Endothelial cell (in vitro differentiated cells): ENCODE measurements at regions not wholly inside any gene's neighbourhood (a gene's known extent, or its start where the extent isn't known, plus 50 kb on each side); places are given as distances from the start of the nearest gene placed in this dataset.

Source experiments
- DNase-seq: peaks from one replicate; pipeline ENCODE4 v3.0.0; 2021; ENCODE audit warnings: low spot score
- H3K27ac Mint-ChIP-seq: one replicate; pipeline ENCODE4 v1.8.0; 2021; ENCODE audit warnings: mixed read lengths, inconsistent platforms; ENCODE audit not compliant: unreplicated experiment
- H3K27me3 Mint-ChIP-seq: one replicate; pipeline ENCODE4 v1.8.0; 2021; ENCODE audit warnings: mild to moderate bottlenecking, moderate library complexity, mixed read lengths, inconsistent platforms; ENCODE audit not compliant: unreplicated experiment
- H3K36me3 Mint-ChIP-seq: one replicate; pipeline ENCODE4 v1.8.0; 2021; ENCODE audit warnings: mild to moderate bottlenecking, low read depth, mixed read lengths, inconsistent platforms; ENCODE audit not compliant: unreplicated experiment
- H3K4me1 Mint-ChIP-seq: one replicate; pipeline ENCODE4 v1.8.0; 2021; ENCODE audit warnings: mild to moderate bottlenecking, mixed read lengths, inconsistent platforms; ENCODE audit not compliant: unreplicated experiment
- H3K4me3 Mint-ChIP-seq: one replicate; pipeline ENCODE4 v1.8.0; 2021; ENCODE audit warnings: mild to moderate bottlenecking, mixed read lengths, inconsistent platforms; ENCODE audit not compliant: unreplicated experiment
- H3K9me3 Mint-ChIP-seq: one replicate; pipeline ENCODE4 v1.8.0; 2021; ENCODE audit warnings: mixed read lengths, inconsistent platforms; ENCODE audit not compliant: unreplicated experiment
- CTCF ChIP-seq: fragments of 200-600 bp; sonication (generic); IDR thresholded peaks from one replicate; pipeline ENCODE4 v1.5.0; 2021; ENCODE audit warnings: antibody characterized with exemption; ENCODE audit not compliant: unreplicated experiment

GRCh38 chr5:23042226-23042625, 189.1 kb upstream of the CDH12 start:
- DNase-seq, result no peak
- H3K4me1 Mint-ChIP-seq, result no peaks in the 10 kb centered on the region
- no peak for TF ChIP-seq CTCF
- no peaks in the 10 kb centered on the region for H3K9me3 Mint-ChIP-seq
- no peaks in the 10 kb centered on the region for H3K36me3 Mint-ChIP-seq
- H3K27ac Mint-ChIP-seq, result no peak overlapping the region
- no peak overlapping the region for H3K4me3 Mint-ChIP-seq
- no peaks in the 10 kb centered on the region for H3K27me3 Mint-ChIP-seq

GRCh38 chr5:23035555-23036090, 182.5 kb upstream of the CDH12 start:
- H3K4me1 Mint-ChIP-seq, result no peaks in the 10 kb centered on the region
- H3K27ac Mint-ChIP-seq, result no peak overlapping the region
- DNase-seq, result no peak
- no peaks in the 10 kb centered on the region for H3K36me3 Mint-ChIP-seq
- TF ChIP-seq CTCF, result no peak
- H3K9me3 Mint-ChIP-seq, result no peaks in the 10 kb centered on the region
- no peaks in the 10 kb centered on the region for H3K27me3 Mint-ChIP-seq
- H3K4me3 Mint-ChIP-seq, result no peak overlapping the region

GRCh38 chr5:23033864-23034263, 180.7 kb upstream of the CDH12 start:
- Mint-ChIP-seq H3K4me1 (no peaks in the 10 kb centered on the region), H3K36me3 (no peaks in the 10 kb centered on the region), H3K4me3 (no peak overlapping the region), H3K27ac (no peak overlapping the region), H3K27me3 (no peaks in the 10 kb centered on the region), H3K9me3 (no peaks in the 10 kb centered on the region)
- no peak for TF ChIP-seq CTCF
- no peak for DNase-seq

- no peak for DNase-seq
- Mint-ChIP-seq H3K4me1 (no peaks in the 10 kb centered on the region), H3K27ac (no peak overlapping the region), H3K9me3 (no peaks in the 10 kb centered on the region), H3K36me3 (no peaks in the 10 kb centered on the region), H3K4me3 (no peak overlapping the region), H3K27me3 (no peaks in the 10 kb centered on the region)
- no peak for TF ChIP-seq CTCF
Measured at GRCh38 chr5:23029290-23029689, 176.1 kb upstream of the CDH12 start.

GRCh38 chr5:23028445-23029021, 175.4 kb upstream of the CDH12 start:
- Mint-ChIP-seq H3K9me3 (no peaks in the 10 kb centered on the region), H3K27ac (no peak overlapping the region), H3K4me3 (no peak overlapping the region), H3K27me3 (no peaks in the 10 kb centered on the region), H3K4me1 (no peaks in the 10 kb centered on the region), H3K36me3 (no peaks in the 10 kb centered on the region)
- TF ChIP-seq CTCF, result no peak
- no peak for DNase-seq
